Endothelial cell of umbilical vein (primary cell): ENCODE measurements at regions not wholly inside any gene's neighbourhood (a gene's known extent, or its start where the extent isn't known, plus 50 kb on each side); places are given as distances from the start of the nearest gene placed in this dataset.

Experiments
- BruUV-seq: library from RNA; stranded (reverse); fragments of 400-500 nt; replicated peaks from 2 replicates; lab custom pipeline; 2021; lab: Mats Ljungman, UMichigan
- CTCF ChIA-PET: fragments of 300-600, 350-600 bp; sonication (Branson Sonifier 250); formaldehyde crosslinking; loops from one replicate; lab custom pipeline; 2021; ENCODE audit warnings: antibody characterized with exemption, inconsistent platforms; lab: Charles Lee
- POLR2A ChIA-PET: fragments of 300-600, 350-600 bp; sonication (Branson Sonifier 250); formaldehyde crosslinking; loops from one replicate; lab custom pipeline; 2021; ENCODE audit warnings: antibody characterized with exemption, inconsistent platforms; lab: Charles Lee
- DNase-seq: peaks from one replicate; pipeline ENCODE4 v3.0.0-alpha.2; 2011; ENCODE audit warnings: low read depth, low spot score
- FAIRE-seq: peaks from 2 replicates; lab custom pipeline; 2011; peaks lifted over from hg19 to GRCh38; lab: Jason Lieb, UNC
- H2AFZ ChIP-seq: 2 replicates; pipeline ENCODE4 v1.6.0; 2012; ENCODE audit warnings: low read depth, low read length, control low read depth, inconsistent platforms
- H3K27ac ChIP-seq: 2 replicates; pipeline ENCODE4 v1.5.1; 2011; ENCODE audit warnings: low read depth, mild to moderate bottlenecking, control low read depth, low read length, moderate library complexity; ENCODE audit not compliant: insufficient read depth
- H3K27me3 ChIP-seq, 2 experiments: 2 replicates each; pipeline versions ENCODE4 v1.6.0 to v1.6.1; 2011; ENCODE audit warnings: low read length in 2 of 2, mixed read lengths in 1 of 2; ENCODE audit not compliant: control insufficient read depth in 2 of 2, insufficient read depth in 2 of 2
- H3K36me3 ChIP-seq, 2 experiments: 2 replicates in 1 of 2; 3 replicates in 1 of 2; pipeline ENCODE4 v1.5.1; 2011; ENCODE audit warnings: low read length in 2 of 2, mild to moderate bottlenecking in 1 of 2, moderate library complexity in 1 of 2; ENCODE audit not compliant: control insufficient read depth in 2 of 2, insufficient read depth in 2 of 2; ENCODE audit errors: extremely low read depth in 1 of 2
- H3K4me1 ChIP-seq: 3 replicates; pipeline ENCODE4 v1.5.1; 2011; ENCODE audit warnings: mild to moderate bottlenecking, low read length; ENCODE audit not compliant: control insufficient read depth, insufficient read depth; ENCODE audit errors: extremely low read depth
- H3K4me2 ChIP-seq: 2 replicates; pipeline ENCODE4 v1.6.1; 2011; ENCODE audit warnings: low read length, control low read depth, mixed read lengths; ENCODE audit not compliant: insufficient read depth
- H3K4me3 ChIP-seq, 3 experiments: fragments of 200-600 bp in 1 of 3; sonication (generic), shearing (Covaris generic) in 1 of 3; replicated peaks in 1 of 3; 2 replicates each; pipeline ENCODE4 v1.5.1; 2011 to 2016; ENCODE audit warnings: control low read depth in 3 of 3, low read length in 3 of 3, mild to moderate bottlenecking in 2 of 3, inconsistent platforms in 1 of 3, low read depth in 1 of 3, moderate library complexity in 1 of 3; ENCODE audit not compliant: insufficient read depth in 1 of 3
- H3K79me2 ChIP-seq: 2 replicates; pipeline ENCODE4 v1.6.0; 2012; ENCODE audit warnings: low read length, inconsistent platforms; ENCODE audit not compliant: control insufficient read depth, insufficient read depth
- H3K9ac ChIP-seq: replicated peaks from 2 replicates; pipeline ENCODE3; 2011; ENCODE audit warnings: low read length, control low read depth; ENCODE audit not compliant: insufficient read depth; ENCODE audit errors: extremely low read depth
- H3K9me1 ChIP-seq: replicated peaks from 3 replicates; pipeline ENCODE4 v1.6.0; 2011; ENCODE audit warnings: mild to moderate bottlenecking, low read length; ENCODE audit not compliant: control insufficient read depth, insufficient read depth; ENCODE audit errors: extremely low read depth
- H3K9me3 ChIP-seq: replicated peaks from 2 replicates; pipeline ENCODE4 v1.5.1; 2012; ENCODE audit warnings: low read length, inconsistent platforms; ENCODE audit not compliant: control insufficient read depth, insufficient read depth
- H4K20me1 ChIP-seq: replicated peaks from 2 replicates; pipeline ENCODE3; 2011; ENCODE audit warnings: mild to moderate bottlenecking, low read length; ENCODE audit not compliant: control insufficient read depth, insufficient read depth; ENCODE audit errors: extremely low read depth
- EZH2 ChIP-seq: IDR thresholded peaks from 2 replicates; pipeline ENCODE4 v1.6.1; 2012; ENCODE audit warnings: borderline replicate concordance, low read depth, mild to moderate bottlenecking, moderate library complexity, low read length, inconsistent platforms; ENCODE audit not compliant: severe bottlenecking
- FOS ChIP-seq: IDR thresholded peaks from 2 replicates; pipeline ENCODE4 v1.6.1; 2011; ENCODE audit warnings: mild to moderate bottlenecking, low read length, moderate library complexity, borderline replicate concordance; ENCODE audit not compliant: insufficient read depth
- GATA2 ChIP-seq: IDR thresholded peaks from 2 replicates; pipeline ENCODE4 v1.7.0; 2011; ENCODE audit warnings: low read depth, mild to moderate bottlenecking, moderate library complexity, mixed read lengths, low read length; ENCODE audit not compliant: insufficient read length, insufficient read depth
- JUN ChIP-seq: IDR thresholded peaks from 2 replicates; pipeline ENCODE4 v1.6.1; 2011; ENCODE audit warnings: borderline replicate concordance, low read depth; ENCODE audit not compliant: insufficient read length, insufficient read depth
- MYC ChIP-seq: IDR thresholded peaks from one replicate; pipeline ENCODE4 v1.6.1; 2011; ENCODE audit warnings: mild to moderate bottlenecking, low read depth, low read length
- POLR2A ChIP-seq: IDR thresholded peaks from 2 replicates; pipeline ENCODE4 v1.6.1; 2012; ENCODE audit warnings: low read depth, mild to moderate bottlenecking, control low read depth, low read length
- POLR2AphosphoS5 ChIP-seq: IDR thresholded peaks from 2 replicates; pipeline ENCODE4 v1.6.1; 2012; ENCODE audit warnings: low read depth, mild to moderate bottlenecking, control low read depth, low read length, moderate library complexity; ENCODE audit not compliant: insufficient read depth
- dilution Hi-C: fragments of 300-500 bp; cut with MboI; formaldehyde crosslinking; loops from one replicate; pipeline ENCODE4 v1.15.0; 2019; ENCODE audit warnings: low sequenced_read_pairs; ENCODE audit not compliant: extremely low pct_ligation_motif_present
- intact Hi-C: fragments of 100-400 bp; cut with micrococcal nuclease; formaldehyde crosslinking; loops from one replicate; pipeline ENCODE4 v1.10.0; 2022
- TF ChIP-seq, protein P1 (sequence below): IDR thresholded peaks from 2 replicates; pipeline ENCODE4 v1.6.1; 2011; ENCODE audit not compliant: insufficient read depth, insufficient read length
- TF ChIP-seq, protein P2 (sequence below), 2 donors: IDR thresholded peaks; 1 replicate in 1 of 2; 2 replicates in 1 of 2; pipeline ENCODE4 v1.5.1; 2011; ENCODE audit warnings: low read length in 2 of 2, mild to moderate bottlenecking in 2 of 2, moderate library complexity in 2 of 2, control low read depth in 1 of 2, inconsistent platforms in 1 of 2, low read depth in 1 of 2; ENCODE audit not compliant: insufficient read depth in 1 of 2; ENCODE audit errors: extremely low read depth in 1 of 2

DNA sequence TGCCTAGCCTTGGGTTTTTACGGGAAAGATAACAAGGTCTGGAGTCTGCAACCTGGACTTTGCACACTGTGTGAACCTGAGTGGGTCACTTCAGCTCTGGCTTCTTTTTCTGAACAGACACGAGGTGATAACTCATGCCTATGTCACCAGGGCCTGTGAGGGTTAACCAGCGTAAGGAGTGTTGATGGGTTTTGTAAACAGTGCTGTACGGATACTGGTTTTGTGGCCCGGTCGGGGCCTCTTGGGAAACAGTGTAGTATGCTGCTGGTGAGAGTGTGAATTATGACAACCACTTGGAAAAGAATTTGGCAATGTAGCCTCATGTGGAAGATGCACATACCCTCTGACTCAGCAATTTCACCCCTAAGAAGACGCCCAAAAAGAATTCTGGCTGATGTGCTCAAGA lies 266.8 kb downstream of the MN1 start:
- Histone ChIP-seq H3K4me1 (peaks cover 2% of the 10 kb centered on the region), H3K27ac (no peak overlapping the region), H3K79me2 (no peaks in the 10 kb centered on the region), H3K4me3 (no peak overlapping the region), H3K9ac (no peak overlapping the region), H2AFZ (no peak overlapping the region), H3K9me3 (no peaks in the 10 kb centered on the region), H3K27me3 (no peaks in the 10 kb centered on the region), H4K20me1 (no peaks in the 10 kb centered on the region), H3K4me2 (no peak overlapping the region), H3K9me1 (no peaks in the 10 kb centered on the region), H3K36me3 (no peaks in the 10 kb centered on the region)
- DNase-seq (no peak), FAIRE-seq (no peak)
- TF ChIP-seq, protein P1, sequence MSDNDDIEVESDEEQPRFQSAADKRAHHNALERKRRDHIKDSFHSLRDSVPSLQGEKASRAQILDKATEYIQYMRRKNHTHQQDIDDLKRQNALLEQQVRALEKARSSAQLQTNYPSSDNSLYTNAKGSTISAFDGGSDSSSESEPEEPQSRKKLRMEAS = no peak
- TF ChIP-seq, protein P2, sequence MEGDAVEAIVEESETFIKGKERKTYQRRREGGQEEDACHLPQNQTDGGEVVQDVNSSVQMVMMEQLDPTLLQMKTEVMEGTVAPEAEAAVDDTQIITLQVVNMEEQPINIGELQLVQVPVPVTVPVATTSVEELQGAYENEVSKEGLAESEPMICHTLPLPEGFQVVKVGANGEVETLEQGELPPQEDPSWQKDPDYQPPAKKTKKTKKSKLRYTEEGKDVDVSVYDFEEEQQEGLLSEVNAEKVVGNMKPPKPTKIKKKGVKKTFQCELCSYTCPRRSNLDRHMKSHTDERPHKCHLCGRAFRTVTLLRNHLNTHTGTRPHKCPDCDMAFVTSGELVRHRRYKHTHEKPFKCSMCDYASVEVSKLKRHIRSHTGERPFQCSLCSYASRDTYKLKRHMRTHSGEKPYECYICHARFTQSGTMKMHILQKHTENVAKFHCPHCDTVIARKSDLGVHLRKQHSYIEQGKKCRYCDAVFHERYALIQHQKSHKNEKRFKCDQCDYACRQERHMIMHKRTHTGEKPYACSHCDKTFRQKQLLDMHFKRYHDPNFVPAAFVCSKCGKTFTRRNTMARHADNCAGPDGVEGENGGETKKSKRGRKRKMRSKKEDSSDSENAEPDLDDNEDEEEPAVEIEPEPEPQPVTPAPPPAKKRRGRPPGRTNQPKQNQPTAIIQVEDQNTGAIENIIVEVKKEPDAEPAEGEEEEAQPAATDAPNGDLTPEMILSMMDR (IDR thresholded peaks at IDR 0.05; ENCODE audit: extremely low read depth in 1 of 2, insufficient read depth in 1 of 2, low read depth in 1 of 2, low read length in 2 of 2) = no peak
- no peak for TF ChIP-seq POLR2AphosphoS5
- no peak for TF ChIP-seq POLR2A
- no TSS peak for BruUV-seq
- CTCF ChIA-PET = no interaction called here
- POLR2A ChIA-PET = no interaction called here
- dilution Hi-C loops = no loop called here
- intact Hi-C loops = no loop called here

DNA sequence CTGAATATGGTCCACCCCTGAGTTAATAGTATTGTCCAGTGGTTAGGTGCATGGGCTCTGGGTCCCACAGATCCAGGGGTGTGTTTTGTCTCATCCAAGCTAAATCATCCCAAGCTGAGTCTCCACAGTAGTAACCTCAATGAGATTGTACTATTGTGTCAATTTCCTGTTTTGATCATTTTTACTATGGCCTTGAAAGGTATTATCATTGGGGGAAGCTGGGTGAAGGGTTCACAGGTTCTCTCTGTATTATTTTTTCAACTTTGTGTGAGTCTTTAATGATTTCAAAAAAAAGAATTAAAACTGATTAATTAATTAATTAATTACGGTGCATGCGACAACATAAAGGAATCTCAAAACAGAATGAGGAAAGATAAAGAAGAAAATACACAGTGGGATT lies 266.1 kb downstream of the MN1 start:
- Histone ChIP-seq H3K4me1 (peaks cover 2% of the 10 kb centered on the region), H3K27me3 (peaks cover 0 to under 1% of the 10 kb centered on the region in 2 experiments), H3K4me2 (no peak overlapping the region), H4K20me1 (no peaks in the 10 kb centered on the region), H3K9me3 (no peaks in the 10 kb centered on the region), H3K9ac (no peak overlapping the region), H3K9me1 (no peaks in the 10 kb centered on the region), H3K27ac (no peak overlapping the region), H3K79me2 (no peaks in the 10 kb centered on the region), H2AFZ (no peak overlapping the region), H3K4me3 (no peak overlapping the region), H3K36me3 (no peaks in the 10 kb centered on the region)
- TF ChIP-seq FOS (no peak), EZH2 (no peak), POLR2A (no peak), MYC (no peak), POLR2AphosphoS5 (no peak), GATA2 (no peak), JUN (no peak)
- TF ChIP-seq, protein P2 (IDR thresholded peaks at IDR 0.05; ENCODE audit: extremely low read depth in 1 of 2, insufficient read depth in 1 of 2, low read depth in 1 of 2, low read length in 2 of 2) = no peak
- TF ChIP-seq, protein P1 = no peak
- POLR2A ChIA-PET = no interaction called here
- dilution Hi-C loops = no loop called here
- intact Hi-C loops = no loop called here
- CTCF ChIA-PET = no interaction called here
- no peak for DNase-seq
- no TSS peak for BruUV-seq
- FAIRE-seq = no peak
